ENCODE measurements at regions not wholly inside any gene's neighbourhood (a gene's known extent, or its start where the extent isn't known, plus 50 kb on each side); places are given as distances from the start of the nearest gene placed in this dataset.

GRCh38 chr2:22756276-22757043, 628.5 kb upstream of the KLHL29 start:
- no peak overlapping the region for H3K4me3 Mint-ChIP-seq
- no peaks in the 10 kb centered on the region for H3K27me3 Mint-ChIP-seq (ENCODE audit: low read depth)
- H3K4me1 Mint-ChIP-seq (ENCODE audit: low read depth) = no peaks in the 10 kb centered on the region
- no peaks in the 10 kb centered on the region for H3K36me3 Mint-ChIP-seq (ENCODE audit: insufficient read depth in 2 of 2)
- H3K9me3 Mint-ChIP-seq = peaks cover 4 to 13% of the 10 kb centered on the region in 2 donors
- ATAC-seq (replicated peaks in 1 of 2) (no peak), DNase-seq (no peak)
- H3K27ac Mint-ChIP-seq = no peak overlapping the region

GRCh38 chr2:22769497-22769896, 615.5 kb upstream of the KLHL29 start:
- no peak for ATAC-seq (replicated peaks in 1 of 2)
- Mint-ChIP-seq H3K9me3 (peaks cover 0 to 5% of the 10 kb centered on the region in 2 donors), H3K4me1 (ENCODE audit: low read depth) (no peaks in the 10 kb centered on the region), H3K4me3 (no peak overlapping the region), H3K27ac (no peak overlapping the region), H3K36me3 (ENCODE audit: insufficient read depth in 2 of 2) (no peaks in the 10 kb centered on the region), H3K27me3 (ENCODE audit: low read depth) (no peaks in the 10 kb centered on the region)
- DNase-seq = no peak

GRCh38 chr2:22784566-22784965, 600.4 kb upstream of the KLHL29 start:
- H3K36me3 Mint-ChIP-seq (ENCODE audit: insufficient read depth in 2 of 2) = no peaks in the 10 kb centered on the region
- H3K9me3 Mint-ChIP-seq = peaks cover 0 to 1% of the 10 kb centered on the region in 2 donors
- no peaks in the 10 kb centered on the region for H3K27me3 Mint-ChIP-seq (ENCODE audit: low read depth)
- H3K27ac Mint-ChIP-seq = no peak overlapping the region
- no peaks in the 10 kb centered on the region for H3K4me1 Mint-ChIP-seq (ENCODE audit: low read depth)
- no peak overlapping the region for H3K4me3 Mint-ChIP-seq
- DNase-seq = no peak
- no peak for ATAC-seq (replicated peaks in 1 of 2)

GRCh38 chr2:22786817-22787216, 598.2 kb upstream of the KLHL29 start:
- Mint-ChIP-seq H3K9me3 (peaks cover under 1 to 6% of the 10 kb centered on the region in 2 donors), H3K36me3 (ENCODE audit: insufficient read depth in 2 of 2) (no peaks in the 10 kb centered on the region), H3K27ac (no peak overlapping the region), H3K4me3 (no peak overlapping the region), H3K27me3 (ENCODE audit: low read depth) (no peaks in the 10 kb centered on the region), H3K4me1 (ENCODE audit: low read depth) (no peaks in the 10 kb centered on the region)
- DNase-seq = no peak
- ATAC-seq (replicated peaks in 1 of 2) = no peak

DNA sequence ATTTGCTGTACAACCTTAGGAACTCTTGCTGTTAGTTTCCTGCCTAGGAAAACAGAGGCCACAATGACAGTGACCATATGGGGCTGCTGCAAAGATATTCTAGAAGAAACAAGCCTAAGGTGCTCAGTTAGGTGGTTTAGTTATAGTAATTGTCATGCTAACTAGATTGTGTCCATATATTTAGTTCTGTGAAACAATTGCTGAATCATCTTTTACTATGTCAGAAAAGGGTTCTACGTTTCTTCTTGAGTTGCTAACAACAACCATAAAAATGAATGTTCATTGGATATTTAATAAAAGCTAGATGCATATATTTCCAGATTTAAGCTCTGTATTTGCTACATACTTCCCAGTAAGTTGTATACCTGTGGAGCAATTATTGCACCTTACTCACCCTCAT, 597.2 kb upstream of the KLHL29 start:
- ATAC-seq (replicated peaks in 1 of 2) (no peak), DNase-seq (no peak)
- Mint-ChIP-seq H3K4me3 (no peak overlapping the region), H3K36me3 (ENCODE audit: insufficient read depth in 2 of 2) (no peaks in the 10 kb centered on the region), H3K27me3 (ENCODE audit: low read depth) (no peaks in the 10 kb centered on the region), H3K27ac (no peak overlapping the region), H3K4me1 (ENCODE audit: low read depth) (no peaks in the 10 kb centered on the region), H3K9me3 (peaks cover 1 to 6% of the 10 kb centered on the region in 2 donors)

DNA sequence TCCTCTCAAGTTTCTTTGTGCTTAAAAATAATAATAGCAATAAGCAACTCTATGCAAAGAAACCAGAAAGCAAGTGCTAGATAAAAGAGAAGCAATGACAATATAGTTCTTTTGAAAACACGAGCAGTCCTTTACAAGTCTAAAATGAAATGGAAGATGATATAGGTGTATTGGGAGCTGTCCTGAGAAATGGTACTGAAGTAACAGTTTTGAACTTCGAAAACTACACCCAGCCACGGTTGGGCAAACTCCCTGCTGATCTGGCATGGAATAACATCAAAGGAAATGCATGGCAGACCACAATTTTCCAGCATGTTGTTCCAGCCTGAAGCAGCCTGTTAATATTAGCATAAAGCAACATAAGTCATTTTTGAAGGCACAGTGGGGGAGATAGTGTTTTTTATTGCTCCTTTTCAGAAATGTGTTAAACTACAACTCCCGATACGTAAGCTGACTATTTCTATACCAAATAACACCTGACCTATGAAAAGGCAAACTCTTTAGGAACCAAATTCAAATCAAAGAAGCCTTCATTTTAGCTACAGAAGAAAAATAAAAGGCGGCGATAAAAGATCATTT, 596.1 kb upstream of the KLHL29 start:
- H3K9me3 Mint-ChIP-seq = peaks cover 1 to 6% of the 10 kb centered on the region in 2 donors

DNA sequence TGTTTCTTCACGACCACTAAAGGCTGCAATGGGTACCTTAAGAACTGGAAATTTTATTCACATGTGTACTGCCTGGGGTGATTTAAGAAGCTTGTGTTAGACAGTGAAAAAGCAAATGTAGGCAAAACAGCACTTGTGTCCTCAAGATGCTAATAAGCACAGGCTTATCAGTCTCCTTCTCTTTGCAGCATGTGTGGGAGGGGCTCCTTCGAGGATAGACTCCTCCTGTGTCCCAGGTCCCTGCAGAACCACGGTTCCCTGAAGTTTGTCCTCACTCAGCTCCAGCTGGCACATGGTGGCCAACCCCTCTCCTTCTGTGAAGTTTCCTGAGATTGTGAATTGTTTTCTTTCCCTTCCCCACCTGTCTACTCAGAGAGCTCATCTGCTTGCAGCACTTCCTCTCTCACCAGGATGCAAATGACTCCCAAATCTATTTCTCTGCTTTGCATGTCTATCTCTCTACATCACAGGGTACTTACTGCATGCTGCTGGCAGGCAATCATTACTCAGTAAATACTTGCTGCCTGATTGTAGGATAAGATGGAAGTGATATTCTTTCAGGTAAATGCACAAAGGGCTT, 589.6 kb upstream of the KLHL29 start:
- DNase-seq (no peak), ATAC-seq (replicated peaks in 1 of 2) (no peak)
- H3K9me3 Mint-ChIP-seq = peaks cover 5% of the 10 kb centered on the region in 2 donors
- no peak overlapping the region for H3K4me3 Mint-ChIP-seq
- no peaks in the 10 kb centered on the region for H3K36me3 Mint-ChIP-seq (ENCODE audit: insufficient read depth in 2 of 2)
- H3K27me3 Mint-ChIP-seq (ENCODE audit: low read depth) = no peaks in the 10 kb centered on the region
- no peak overlapping the region for H3K27ac Mint-ChIP-seq
- no peaks in the 10 kb centered on the region for H3K4me1 Mint-ChIP-seq (ENCODE audit: low read depth)

More for the DNA sequence above, 596.1 kb upstream of the KLHL29 start:
- ATAC-seq (replicated peaks in 1 of 2) (no peak), DNase-seq (no peak)
- Mint-ChIP-seq H3K27me3 (ENCODE audit: low read depth) (no peaks in the 10 kb centered on the region), H3K27ac (no peak overlapping the region), H3K4me3 (no peak overlapping the region), H3K4me1 (ENCODE audit: low read depth) (no peaks in the 10 kb centered on the region), H3K36me3 (ENCODE audit: insufficient read depth in 2 of 2) (no peaks in the 10 kb centered on the region)

GRCh38 chr2:22798386-22798785, 586.6 kb upstream of the KLHL29 start:
- Mint-ChIP-seq H3K9me3 (peaks cover 0 to 4% of the 10 kb centered on the region in 2 donors), H3K4me3 (no peak overlapping the region), H3K4me1 (ENCODE audit: low read depth) (no peaks in the 10 kb centered on the region), H3K27ac (no peak overlapping the region), H3K36me3 (ENCODE audit: insufficient read depth in 2 of 2) (no peaks in the 10 kb centered on the region), H3K27me3 (ENCODE audit: low read depth) (no peaks in the 10 kb centered on the region)
- DNase-seq (no peak), ATAC-seq (replicated peaks in 1 of 2) (no peak)

GRCh38 chr2:22800412-22800811, 584.6 kb upstream of the KLHL29 start:
- no peaks in the 10 kb centered on the region for H3K27me3 Mint-ChIP-seq (ENCODE audit: low read depth)
- no peaks in the 10 kb centered on the region for H3K36me3 Mint-ChIP-seq (ENCODE audit: insufficient read depth in 2 of 2)
- peaks cover 3 to 9% of the 10 kb centered on the region in 2 donors for H3K9me3 Mint-ChIP-seq
- DNase-seq (no peak), ATAC-seq (replicated peaks in 1 of 2) (no peak)
- no peak overlapping the region for H3K27ac Mint-ChIP-seq
- H3K4me3 Mint-ChIP-seq = no peak overlapping the region
- H3K4me1 Mint-ChIP-seq (ENCODE audit: low read depth) = no peaks in the 10 kb centered on the region

DNA sequence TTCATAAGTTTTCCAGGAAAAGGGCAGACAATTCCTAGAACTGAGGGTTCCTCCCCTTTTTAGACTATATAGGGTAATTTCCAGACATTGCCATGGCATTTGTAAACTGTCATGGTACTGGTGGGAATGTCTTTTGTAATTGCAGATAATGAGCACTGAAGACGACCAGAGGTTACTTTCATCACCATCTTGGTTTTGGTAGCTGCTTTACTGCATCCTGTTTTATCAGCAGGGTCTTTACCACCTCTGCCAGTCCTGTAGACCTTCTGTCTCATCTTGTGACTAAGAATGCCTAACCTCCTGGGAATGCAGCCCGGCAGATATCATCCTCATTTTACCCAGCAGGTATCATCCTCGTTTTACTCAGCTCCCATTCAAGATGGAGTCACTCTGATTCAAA, 583.9 kb upstream of the KLHL29 start:
- no peaks in the 10 kb centered on the region for H3K4me1 Mint-ChIP-seq (ENCODE audit: low read depth)
- H3K27me3 Mint-ChIP-seq (ENCODE audit: low read depth) = no peaks in the 10 kb centered on the region
- no peaks in the 10 kb centered on the region for H3K36me3 Mint-ChIP-seq (ENCODE audit: insufficient read depth in 2 of 2)
- peaks cover 3 to 9% of the 10 kb centered on the region in 2 donors for H3K9me3 Mint-ChIP-seq
- DNase-seq = no peak
- H3K27ac Mint-ChIP-seq = no peak overlapping the region
- H3K4me3 Mint-ChIP-seq = no peak overlapping the region
- no peak for ATAC-seq (replicated peaks in 1 of 2)

DNA sequence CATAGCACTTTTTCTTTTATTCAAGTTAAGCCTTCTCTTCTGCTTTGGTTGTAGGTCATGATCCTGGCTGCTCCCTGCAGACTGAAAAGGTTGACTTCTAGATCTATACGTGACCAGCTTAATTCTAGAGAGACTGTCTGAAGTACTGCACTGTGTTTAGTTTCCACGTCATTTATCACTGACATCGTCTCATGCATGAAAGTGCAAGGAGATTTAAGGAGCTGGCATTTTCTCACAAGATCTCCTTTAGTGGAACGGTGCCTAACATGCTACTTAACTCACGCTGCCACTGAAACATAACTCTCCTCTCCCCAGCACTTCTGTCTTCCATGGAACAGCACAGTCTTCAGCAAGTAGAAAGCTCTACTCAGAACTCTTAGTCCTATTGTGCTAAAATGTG, 583.0 kb upstream of the KLHL29 start:
- no peaks in the 10 kb centered on the region for H3K4me1 Mint-ChIP-seq (ENCODE audit: low read depth)
- H3K4me3 Mint-ChIP-seq = no peak overlapping the region
- DNase-seq (no peak), ATAC-seq (replicated peaks in 1 of 2) (no peak)
- H3K27ac Mint-ChIP-seq = no peak overlapping the region
- H3K9me3 Mint-ChIP-seq = peaks cover 8 to 15% of the 10 kb centered on the region in 2 donors
- H3K36me3 Mint-ChIP-seq (ENCODE audit: insufficient read depth in 2 of 2) = no peaks in the 10 kb centered on the region
- H3K27me3 Mint-ChIP-seq (ENCODE audit: low read depth) = no peaks in the 10 kb centered on the region

GRCh38 chr2:22807872-22808271, 577.1 kb upstream of the KLHL29 start:
- Mint-ChIP-seq H3K4me1 (ENCODE audit: low read depth) (no peaks in the 10 kb centered on the region), H3K27ac (no peak overlapping the region), H3K4me3 (no peak overlapping the region), H3K9me3 (peaks cover 9 to 13% of the 10 kb centered on the region in 2 donors), H3K36me3 (ENCODE audit: insufficient read depth in 2 of 2) (peaks cover 0 to 2% of the 10 kb centered on the region in 2 donors), H3K27me3 (ENCODE audit: low read depth) (no peaks in the 10 kb centered on the region)
- ATAC-seq (replicated peaks in 1 of 2) (no peak), DNase-seq (no peak)

- H3K4me1 Mint-ChIP-seq (ENCODE audit: low read depth) = no peaks in the 10 kb centered on the region
- peaks cover 0 to 2% of the 10 kb centered on the region in 2 donors for H3K36me3 Mint-ChIP-seq (ENCODE audit: insufficient read depth in 2 of 2)
- no peak overlapping the region for H3K27ac Mint-ChIP-seq
- H3K9me3 Mint-ChIP-seq = peaks cover 5 to 6% of the 10 kb centered on the region in 2 donors
- no peak overlapping the region for H3K4me3 Mint-ChIP-seq
- DNase-seq (no peak), ATAC-seq (replicated peaks in 1 of 2) (no peak)
- no peaks in the 10 kb centered on the region for H3K27me3 Mint-ChIP-seq (ENCODE audit: low read depth)
These were observed 574.4 kb upstream of the KLHL29 start for GRCh38 chr2:22810602-22811001.

Measured in activated T-cell treated with anti-CD3 and anti-CD28 coated beads, Interleukin-2, amount 50 U/mL, for 72 hours (primary cell).